Gastrocnemius medialis (tissue), 4 donors: ENCODE measurements at regions not wholly inside any gene's neighbourhood (a gene's known extent, or its start where the extent isn't known, plus 50 kb on each side); places are given as distances from the start of the nearest gene placed in this dataset.

Experiments
- POLR2A ChIP-seq, 2 donors: fragments of 450-650 bp; IDR thresholded peaks; one replicate each; pipeline ENCODE4 v1.6.1; 2017; ENCODE audit warnings: antibody characterized with exemption in 2 of 2, mild to moderate bottlenecking in 2 of 2, moderate library complexity in 2 of 2
- TF ChIP-seq, protein P1 (sequence below), 5 experiments: fragments of 450-650 bp in 3 of 5; fragments of 200-600 bp in 2 of 5; sonication (generic) in 2 of 5; IDR thresholded peaks in 4 of 5; conservative IDR thresholded peaks in 1 of 5; 1 replicate in 4 of 5; 2 replicates in 1 of 5; pipeline ENCODE4 v1.5.1; 2016 to 2019; ENCODE audit warnings: antibody characterized with exemption in 5 of 5, mild to moderate bottlenecking in 3 of 5, moderate library complexity in 3 of 5

DNA sequence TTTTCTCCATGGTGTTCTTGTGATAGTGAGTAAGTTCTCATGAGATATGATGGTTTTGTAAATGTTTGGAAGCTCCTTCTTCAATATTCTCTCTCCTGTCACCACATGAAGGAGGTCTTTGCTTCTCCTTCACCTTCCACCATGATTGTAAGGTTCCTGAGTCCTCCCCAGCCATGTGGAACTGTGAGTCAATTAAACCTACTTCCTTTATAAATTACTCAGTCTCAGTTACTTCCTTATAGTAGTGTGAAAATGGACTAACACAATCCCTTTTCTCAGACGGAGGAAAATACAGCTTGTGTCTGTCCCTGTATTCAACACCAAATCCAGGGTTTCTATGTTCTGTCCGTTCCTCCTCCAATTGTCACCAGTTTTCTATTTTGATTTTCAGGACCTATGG, 181.0 kb downstream of the ALDH8A1 start:
- TF ChIP-seq POLR2A (IDR thresholded peaks at IDR 0.05): no peak
- TF ChIP-seq, protein P1, sequence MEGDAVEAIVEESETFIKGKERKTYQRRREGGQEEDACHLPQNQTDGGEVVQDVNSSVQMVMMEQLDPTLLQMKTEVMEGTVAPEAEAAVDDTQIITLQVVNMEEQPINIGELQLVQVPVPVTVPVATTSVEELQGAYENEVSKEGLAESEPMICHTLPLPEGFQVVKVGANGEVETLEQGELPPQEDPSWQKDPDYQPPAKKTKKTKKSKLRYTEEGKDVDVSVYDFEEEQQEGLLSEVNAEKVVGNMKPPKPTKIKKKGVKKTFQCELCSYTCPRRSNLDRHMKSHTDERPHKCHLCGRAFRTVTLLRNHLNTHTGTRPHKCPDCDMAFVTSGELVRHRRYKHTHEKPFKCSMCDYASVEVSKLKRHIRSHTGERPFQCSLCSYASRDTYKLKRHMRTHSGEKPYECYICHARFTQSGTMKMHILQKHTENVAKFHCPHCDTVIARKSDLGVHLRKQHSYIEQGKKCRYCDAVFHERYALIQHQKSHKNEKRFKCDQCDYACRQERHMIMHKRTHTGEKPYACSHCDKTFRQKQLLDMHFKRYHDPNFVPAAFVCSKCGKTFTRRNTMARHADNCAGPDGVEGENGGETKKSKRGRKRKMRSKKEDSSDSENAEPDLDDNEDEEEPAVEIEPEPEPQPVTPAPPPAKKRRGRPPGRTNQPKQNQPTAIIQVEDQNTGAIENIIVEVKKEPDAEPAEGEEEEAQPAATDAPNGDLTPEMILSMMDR (IDR thresholded peaks at IDR 0.05 in 4 of 5, conservative IDR thresholded peaks at IDR 0.05 in 1 of 5): no peak
